Loucy (cell line): ENCODE measurements at regions not wholly inside any gene's neighbourhood (a gene's known extent, or its start where the extent isn't known, plus 50 kb on each side); places are given as distances from the start of the nearest gene placed in this dataset.

Experiments
- H2AFZ ChIP-seq: fragments of 200-600 bp; sonication (generic); 2 replicates; pipeline ENCODE4 v1.6.0; 2016; ENCODE audit warnings: antibody characterized with exemption, mild to moderate bottlenecking, low read length, moderate library complexity
- H3F3A ChIP-seq: fragments of 200-600 bp; 2 replicates; pipeline ENCODE4 v1.6.0; 2016; ENCODE audit warnings: antibody characterized with exemption, low read depth, mild to moderate bottlenecking
- H3K27me3 ChIP-seq: fragments of 200-600 bp; sonication (generic); 2 replicates; pipeline ENCODE4 v1.6.1; 2014; ENCODE audit warnings: low read length, mild to moderate bottlenecking; ENCODE audit not compliant: insufficient read depth, poor library complexity, severe bottlenecking
- H3K36me3 ChIP-seq: fragments of 200-600 bp; sonication (generic); 2 replicates; pipeline ENCODE4 v1.6.1; 2016; ENCODE audit warnings: low read length; ENCODE audit not compliant: insufficient read depth
- H3K4me1 ChIP-seq: fragments of 200-600 bp; sonication (generic); 2 replicates; pipeline ENCODE4 v1.5.1; 2014; ENCODE audit warnings: low read length, mild to moderate bottlenecking; ENCODE audit not compliant: insufficient read depth, poor library complexity, severe bottlenecking
- H3K4me2 ChIP-seq: fragments of 200-600 bp; sonication (generic); 2 replicates; pipeline ENCODE4 v1.6.0; 2014; ENCODE audit warnings: antibody characterized with exemption, low read length, low read depth, mild to moderate bottlenecking; ENCODE audit not compliant: poor library complexity, severe bottlenecking
- H3K4me3 ChIP-seq: fragments of 200-600 bp; sonication (generic); 2 replicates; pipeline ENCODE4 v1.5.1; 2014; ENCODE audit warnings: low read length, mild to moderate bottlenecking, mixed read lengths; ENCODE audit not compliant: poor library complexity, severe bottlenecking
- H3K79me2 ChIP-seq: fragments of 200-600 bp; sonication (generic); 2 replicates; pipeline ENCODE4 v1.6.1; 2014; ENCODE audit warnings: low read length; ENCODE audit not compliant: insufficient read depth
- H3K9ac ChIP-seq: fragments of 200-600 bp; sonication (generic); 2 replicates; pipeline ENCODE4 v1.6.0; 2014; ENCODE audit warnings: mild to moderate bottlenecking, low read depth, low read length, moderate library complexity; ENCODE audit not compliant: poor library complexity, severe bottlenecking
- H3K9me2 ChIP-seq: fragments of 200-600 bp; sonication (generic); replicated peaks from 2 replicates; pipeline ENCODE4 v1.6.1; 2016; ENCODE audit warnings: low read depth, low read length, mixed read lengths
- H3K9me3 ChIP-seq: fragments of 200-600 bp; sonication (generic); 2 replicates; pipeline ENCODE4 v1.6.1; 2014; ENCODE audit warnings: mild to moderate bottlenecking, antibody characterized with exemption, low read length, low read depth; ENCODE audit not compliant: insufficient read depth
- H4K20me1 ChIP-seq: fragments of 200-600 bp; sonication (generic); 2 replicates; pipeline ENCODE4 v1.6.0; 2014; ENCODE audit warnings: antibody characterized with exemption, low read length, mild to moderate bottlenecking; ENCODE audit not compliant: insufficient read depth, poor library complexity, severe bottlenecking
- CTCF ChIP-seq: fragments of 200-600 bp; sonication (generic); conservative IDR thresholded peaks from 2 replicates; pipeline ENCODE4 v1.5.1; 2014; ENCODE audit warnings: mild to moderate bottlenecking, antibody characterized with exemption, low read length
- EZH2phosphoT487 ChIP-seq: fragments of 200-600 bp; IDR thresholded peaks from 2 replicates; pipeline ENCODE4 v1.6.1; 2018; ENCODE audit warnings: antibody characterized with exemption, mild to moderate bottlenecking, moderate library complexity, borderline replicate concordance

- no peaks in the 10 kb centered on the region for H3K9me3 ChIP-seq
- H3F3A ChIP-seq, result no peaks in the 10 kb centered on the region
- H3K4me3 ChIP-seq, result no peak overlapping the region
- peaks cover 7% of the 10 kb centered on the region for H3K4me1 ChIP-seq
- H3K9me2 ChIP-seq, result no peaks in the 10 kb centered on the region
- no peak overlapping the region for H2AFZ ChIP-seq
- no peak overlapping the region for H3K9ac ChIP-seq
- H4K20me1 ChIP-seq, result no peaks in the 10 kb centered on the region
- H3K36me3 ChIP-seq, result no peaks in the 10 kb centered on the region
- no peak for TF ChIP-seq EZH2phosphoT487
- no peak for TF ChIP-seq CTCF
- H3K4me2 ChIP-seq, result no peak overlapping the region
- H3K79me2 ChIP-seq, result no peaks in the 10 kb centered on the region
- no peaks in the 10 kb centered on the region for H3K27me3 ChIP-seq
Observed at GRCh38 chr12:116381744-116382685, 104.5 kb upstream of the MED13L start.

GRCh38 chr12:116382686-116383530 is 105.4 kb upstream of the MED13L start:
- Histone ChIP-seq H3K9me3 (no peaks in the 10 kb centered on the region), H3K4me1 (peaks cover 7% of the 10 kb centered on the region), H2AFZ (no peak overlapping the region), H3K4me3 (no peak overlapping the region), H3K9me2 (no peaks in the 10 kb centered on the region), H3K36me3 (no peaks in the 10 kb centered on the region), H3K9ac (no peak overlapping the region), H3K4me2 (no peak overlapping the region), H3F3A (no peaks in the 10 kb centered on the region), H3K79me2 (no peaks in the 10 kb centered on the region), H4K20me1 (no peaks in the 10 kb centered on the region), H3K27me3 (no peaks in the 10 kb centered on the region)
- no peak for TF ChIP-seq CTCF
- no peak for TF ChIP-seq EZH2phosphoT487

DNA sequence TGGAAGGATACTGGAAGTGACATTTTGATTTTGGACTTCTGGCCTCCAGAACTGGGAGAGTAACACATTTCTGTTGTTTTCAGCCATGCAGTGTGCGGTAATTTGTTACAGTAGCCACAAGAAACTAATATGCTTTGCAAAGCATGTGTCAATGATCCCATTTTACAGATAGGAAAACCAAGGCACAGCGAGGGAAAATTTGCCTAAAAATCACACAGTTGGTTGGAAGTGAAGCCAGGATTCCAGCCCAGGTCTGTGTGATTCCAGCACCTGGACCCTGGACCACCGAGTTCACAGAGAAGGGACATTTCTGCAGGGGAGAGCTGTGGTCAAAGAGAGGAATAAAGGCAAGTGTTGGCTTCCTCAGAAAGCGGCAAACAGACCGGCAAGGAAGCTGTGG is 106.7 kb upstream of the MED13L start:
- H3K27me3 ChIP-seq, result no peaks in the 10 kb centered on the region
- no peaks in the 10 kb centered on the region for H3K9me2 ChIP-seq
- H3K9ac ChIP-seq, result no peak overlapping the region
- no peak overlapping the region for H3K4me2 ChIP-seq
- no peaks in the 10 kb centered on the region for H3K9me3 ChIP-seq
- H2AFZ ChIP-seq, result no peak overlapping the region
- no peaks in the 10 kb centered on the region for H3K36me3 ChIP-seq
- H3F3A ChIP-seq, result no peaks in the 10 kb centered on the region
- no peaks in the 10 kb centered on the region for H4K20me1 ChIP-seq
- H3K79me2 ChIP-seq, result no peaks in the 10 kb centered on the region
- H3K4me1 ChIP-seq, result peaks cover 7% of the 10 kb centered on the region
- TF ChIP-seq EZH2phosphoT487 (no peak), CTCF (no peak)
- no peak overlapping the region for H3K4me3 ChIP-seq
